ENCODE measurements at regions not wholly inside any gene's neighbourhood (a gene's known extent, or its start where the extent isn't known, plus 50 kb on each side); places are given as distances from the start of the nearest gene placed in this dataset.

DNA sequence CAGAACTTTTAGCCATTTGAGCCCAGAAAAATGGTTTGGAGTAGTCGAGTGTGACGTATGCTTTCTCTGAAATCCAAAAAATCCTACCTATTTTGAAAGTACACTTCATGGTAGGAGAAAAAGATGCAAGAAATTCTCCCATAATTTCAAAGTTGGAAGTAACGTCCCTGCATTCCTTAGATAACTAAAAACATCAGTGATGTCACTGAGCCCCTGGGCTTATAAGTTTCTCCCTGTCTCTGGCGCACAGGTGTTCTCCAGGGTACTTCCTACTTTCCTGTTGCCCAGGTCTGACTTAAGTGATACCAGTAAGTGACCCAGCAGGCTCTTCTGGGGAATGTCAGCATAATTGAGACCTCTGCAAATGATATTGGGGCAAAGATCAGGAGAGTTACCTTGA, 90.5 kb upstream of the WDR1 start:
- DNase-seq, result no peak
- no peaks in the 10 kb centered on the region for H3K9me3 ChIP-seq
- 63% methylated on average over 2 of the region's 4 CpGs for WGBS (ENCODE audit: insufficient coverage)
- no peaks in the 10 kb centered on the region for H3K4me1 Mint-ChIP-seq
- ChIA-PET CTCF (interaction anchor here in 1 of 2 donors (1.0 kb wide), 1 partner anchor 26 kb away, joined by 3 read pairs; no protein-coding TSS in a partner anchor), POLR2A (no interaction called here)
- no peak for ATAC-seq (replicated peaks in 1 of 4)
- no peaks in the 10 kb centered on the region for H3K9me3 Mint-ChIP-seq
- no peak overlapping the region for H3K4me3 Mint-ChIP-seq
- no peak overlapping the region for H3K4me3 ChIP-seq (ENCODE audit: control insufficient read depth in 1 of 2, extremely low read depth in 1 of 2, low read length in 1 of 2)
- no peak overlapping the region for H3K27ac Mint-ChIP-seq
- no peaks in the 10 kb centered on the region for H3K4me1 ChIP-seq (ENCODE audit: control insufficient read depth in 1 of 2, extremely low read depth in 1 of 2, insufficient read depth in 2 of 2, low read length in 2 of 2)
- H3K36me3 Mint-ChIP-seq, result no peaks in the 10 kb centered on the region
- no peak overlapping the region for H3K27ac ChIP-seq (ENCODE audit: low read length)
- no peaks in the 10 kb centered on the region for H3K36me3 ChIP-seq (ENCODE audit: control insufficient read depth in 2 of 2, extremely low read depth in 1 of 2, insufficient read depth in 1 of 2, low read length in 1 of 2)
- peaks cover 0 to 2% of the 10 kb centered on the region in 2 experiments for H3K27me3 ChIP-seq (replicated peaks in 1 of 2; ENCODE audit: control insufficient read depth in 2 of 2, extremely low read depth in 1 of 2, insufficient read depth in 2 of 2, low read length in 1 of 2)
- no peaks in the 10 kb centered on the region for H3K27me3 Mint-ChIP-seq

DNA sequence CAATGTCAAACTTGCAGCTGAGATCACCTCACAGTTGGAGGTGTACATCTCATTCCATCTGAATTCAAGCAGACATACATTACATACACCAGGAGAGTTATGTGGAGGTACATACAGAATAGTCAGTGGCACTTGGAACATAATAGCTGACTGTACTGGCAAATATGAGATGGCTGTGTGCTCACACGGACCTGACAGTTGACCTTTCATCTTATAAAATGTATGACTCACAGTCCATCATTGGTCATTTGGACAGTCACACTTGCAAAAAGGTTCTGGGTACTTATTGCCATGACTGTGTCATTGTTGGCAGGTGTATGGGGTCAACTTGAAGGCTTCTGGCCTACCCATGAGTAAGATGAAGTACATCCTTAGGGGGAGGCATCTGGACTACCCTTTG, 88.6 kb upstream of the WDR1 start:
- CTCF ChIA-PET, result no interaction called here
- H3K27me3 ChIP-seq (replicated peaks in 1 of 2; ENCODE audit: control insufficient read depth in 2 of 2, extremely low read depth in 1 of 2, insufficient read depth in 2 of 2, low read length in 1 of 2), result peaks cover 0 to 2% of the 10 kb centered on the region in 2 experiments
- no CpG with 5 or more reads among the region's 1 CpG for WGBS (ENCODE audit: insufficient coverage)

DNA sequence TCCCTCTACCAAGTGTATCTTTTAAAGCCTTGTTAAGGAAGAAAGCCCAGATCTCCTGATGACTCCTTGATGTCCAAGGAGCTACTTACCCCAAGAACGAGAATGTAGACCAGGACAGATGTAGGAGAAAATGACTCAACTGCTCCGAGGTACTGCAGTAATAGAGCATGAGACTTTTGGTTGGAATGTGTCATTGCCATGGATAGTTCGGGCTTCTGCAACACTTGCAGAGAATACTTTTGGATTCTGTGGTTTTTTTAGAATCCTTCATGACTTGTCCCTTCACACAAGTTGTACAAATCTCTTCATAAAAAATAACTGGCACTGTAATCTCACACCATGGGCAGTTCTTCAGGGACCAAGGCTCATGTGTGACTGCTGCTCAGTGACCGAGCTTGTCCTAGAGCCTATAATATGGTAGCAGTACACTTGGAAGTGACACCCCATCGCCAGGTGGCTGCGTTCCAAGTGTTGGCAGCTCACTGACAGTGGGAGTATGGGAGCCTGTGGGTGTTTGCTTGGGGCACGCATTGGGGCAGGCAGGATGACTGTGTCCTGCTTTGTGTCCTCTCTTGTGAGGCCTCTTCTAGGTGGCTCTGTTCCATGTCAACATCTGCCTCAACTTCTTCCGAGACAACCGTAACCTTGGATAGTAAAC, 87.9 kb upstream of the WDR1 start:
- no peaks in the 10 kb centered on the region for H3K36me3 ChIP-seq (ENCODE audit: control insufficient read depth in 2 of 2, extremely low read depth in 1 of 2, insufficient read depth in 1 of 2, low read length in 1 of 2)
- no peaks in the 10 kb centered on the region for H3K9me3 ChIP-seq
- Mint-ChIP-seq H3K4me3 (no peak overlapping the region), H3K9me3 (no peaks in the 10 kb centered on the region), H3K4me1 (no peaks in the 10 kb centered on the region), H3K36me3 (no peaks in the 10 kb centered on the region), H3K27ac (no peak overlapping the region), H3K27me3 (peaks cover 0 to 7% of the 10 kb centered on the region in 2 donors)
- H3K27ac ChIP-seq (ENCODE audit: low read length), result no peak overlapping the region
- ATAC-seq (replicated peaks in 1 of 4), result no peak
- DNase-seq, result no peak
- CTCF ChIA-PET, result no interaction called here
- no peaks in the 10 kb centered on the region for H3K4me1 ChIP-seq (ENCODE audit: control insufficient read depth in 1 of 2, extremely low read depth in 1 of 2, insufficient read depth in 2 of 2, low read length in 2 of 2)
- H3K4me3 ChIP-seq (ENCODE audit: control insufficient read depth in 1 of 2, extremely low read depth in 1 of 2, low read length in 1 of 2), result no peak overlapping the region
- 91% methylated on average over 5 of the region's 9 CpGs for WGBS (ENCODE audit: insufficient coverage)
- peaks cover 0 to 2% of the 10 kb centered on the region in 2 experiments for H3K27me3 ChIP-seq (replicated peaks in 1 of 2; ENCODE audit: control insufficient read depth in 2 of 2, extremely low read depth in 1 of 2, insufficient read depth in 2 of 2, low read length in 1 of 2)
- POLR2A ChIA-PET, result no interaction called here

More for the DNA sequence above, 88.6 kb upstream of the WDR1 start:
- POLR2A ChIA-PET, result no interaction called here
- Mint-ChIP-seq H3K4me1 (no peaks in the 10 kb centered on the region), H3K27ac (no peak overlapping the region), H3K9me3 (no peaks in the 10 kb centered on the region), H3K4me3 (no peak overlapping the region), H3K27me3 (peaks cover 0 to 7% of the 10 kb centered on the region in 2 donors), H3K36me3 (no peaks in the 10 kb centered on the region)
- H3K36me3 ChIP-seq (ENCODE audit: control insufficient read depth in 2 of 2, extremely low read depth in 1 of 2, insufficient read depth in 1 of 2, low read length in 1 of 2), result no peaks in the 10 kb centered on the region
- ATAC-seq (replicated peaks in 1 of 4) (no peak), DNase-seq (no peak)
- H3K9me3 ChIP-seq, result no peaks in the 10 kb centered on the region
- H3K4me1 ChIP-seq (ENCODE audit: control insufficient read depth in 1 of 2, extremely low read depth in 1 of 2, insufficient read depth in 2 of 2, low read length in 2 of 2), result no peaks in the 10 kb centered on the region
- no peak overlapping the region for H3K4me3 ChIP-seq (ENCODE audit: control insufficient read depth in 1 of 2, extremely low read depth in 1 of 2, low read length in 1 of 2)
- H3K27ac ChIP-seq (ENCODE audit: low read length), result no peak overlapping the region

DNA sequence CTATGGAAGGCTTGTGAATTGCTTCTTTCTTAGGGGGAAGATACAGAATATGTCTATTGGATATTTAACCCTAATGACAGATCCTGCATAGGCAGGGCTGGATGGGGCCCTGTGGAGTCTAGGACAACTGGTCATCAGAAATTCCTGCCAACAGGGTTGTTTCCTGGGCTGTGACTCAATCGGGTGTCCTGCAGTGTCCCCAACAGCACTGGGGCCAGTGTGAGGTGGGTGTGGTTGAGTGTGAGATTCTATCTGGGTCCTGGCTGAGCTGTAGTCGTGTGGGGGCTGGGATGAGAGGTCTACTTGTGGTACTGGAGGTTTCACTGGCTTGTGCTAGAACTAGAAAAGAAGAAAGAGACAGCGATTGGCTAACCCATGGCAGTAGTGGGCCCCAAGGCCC, 87.3 kb upstream of the WDR1 start:
- Mint-ChIP-seq H3K27me3 (peaks cover 0 to 7% of the 10 kb centered on the region in 2 donors), H3K4me1 (no peaks in the 10 kb centered on the region), H3K27ac (no peak overlapping the region), H3K9me3 (no peaks in the 10 kb centered on the region), H3K36me3 (no peaks in the 10 kb centered on the region), H3K4me3 (no peak overlapping the region)
- ATAC-seq (replicated peaks in 1 of 4) (no peak), DNase-seq (no peak)
- WGBS (ENCODE audit: insufficient coverage), result 50% methylated on average over 2 of the region's 3 CpGs
- Histone ChIP-seq H3K4me1 (ENCODE audit: control insufficient read depth in 1 of 2, extremely low read depth in 1 of 2, insufficient read depth in 2 of 2, low read length in 2 of 2) (no peaks in the 10 kb centered on the region), H3K27ac (ENCODE audit: low read length) (no peak overlapping the region), H3K9me3 (no peaks in the 10 kb centered on the region), H3K27me3 (replicated peaks in 1 of 2; ENCODE audit: control insufficient read depth in 2 of 2, extremely low read depth in 1 of 2, insufficient read depth in 2 of 2, low read length in 1 of 2) (peaks cover 0 to 2% of the 10 kb centered on the region in 2 experiments), H3K4me3 (ENCODE audit: control insufficient read depth in 1 of 2, extremely low read depth in 1 of 2, low read length in 1 of 2) (no peak overlapping the region), H3K36me3 (ENCODE audit: control insufficient read depth in 2 of 2, extremely low read depth in 1 of 2, insufficient read depth in 1 of 2, low read length in 1 of 2) (no peaks in the 10 kb centered on the region)
- ChIA-PET POLR2A (no interaction called here), CTCF (no interaction called here)

DNA sequence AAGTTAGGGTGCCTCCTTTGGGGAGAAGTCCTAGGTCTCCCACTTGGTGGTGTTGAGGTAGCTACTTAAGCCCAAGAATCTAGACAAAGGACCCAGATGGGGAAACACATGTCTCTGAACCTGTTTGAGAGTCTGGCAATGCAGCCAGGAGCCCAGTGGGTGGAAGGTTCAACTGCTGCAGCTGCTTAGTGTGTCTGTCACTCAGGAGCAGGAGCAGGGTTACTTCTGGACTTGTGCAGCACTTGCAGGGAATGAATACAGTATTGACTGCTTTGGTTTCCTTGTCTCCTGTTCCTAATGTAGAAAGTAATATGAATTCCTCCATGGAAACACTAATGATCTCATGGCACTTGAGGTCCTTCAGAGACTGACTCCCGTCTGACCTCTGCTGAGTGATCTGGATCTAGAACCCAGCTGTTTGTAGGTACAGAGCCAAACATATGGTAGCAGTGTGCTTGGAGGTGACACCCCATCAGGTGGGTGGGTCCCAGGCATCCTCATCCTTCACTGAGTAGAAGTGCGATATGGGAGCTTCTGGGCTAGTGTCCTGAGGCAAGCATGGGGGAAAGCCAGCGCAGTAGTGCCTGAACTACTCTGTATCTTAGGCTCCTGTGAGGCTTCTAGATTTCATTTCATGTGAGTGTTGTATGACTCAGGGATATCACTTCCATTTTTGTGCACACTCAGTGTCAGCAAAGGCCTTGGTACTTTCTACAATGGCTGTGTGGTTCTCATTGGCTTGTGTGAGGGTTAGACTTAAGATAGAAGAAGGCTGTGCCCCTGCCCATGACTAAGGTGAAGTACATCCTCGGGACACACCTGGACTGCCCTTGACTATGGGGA, 85.0 kb upstream of the WDR1 start:
- Histone ChIP-seq H3K9me3 (no peaks in the 10 kb centered on the region), H3K4me1 (ENCODE audit: control insufficient read depth in 1 of 2, extremely low read depth in 1 of 2, insufficient read depth in 2 of 2, low read length in 2 of 2) (no peaks in the 10 kb centered on the region), H3K36me3 (ENCODE audit: control insufficient read depth in 2 of 2, extremely low read depth in 1 of 2, insufficient read depth in 1 of 2, low read length in 1 of 2) (no peaks in the 10 kb centered on the region), H3K27me3 (replicated peaks in 1 of 2; ENCODE audit: control insufficient read depth in 2 of 2, extremely low read depth in 1 of 2, insufficient read depth in 2 of 2, low read length in 1 of 2) (peaks cover 0 to 2% of the 10 kb centered on the region in 2 experiments), H3K4me3 (ENCODE audit: control insufficient read depth in 1 of 2, extremely low read depth in 1 of 2, low read length in 1 of 2) (no peak overlapping the region), H3K27ac (ENCODE audit: low read length) (no peak overlapping the region)
- Mint-ChIP-seq H3K4me3 (no peak overlapping the region), H3K27me3 (peaks cover 0 to 7% of the 10 kb centered on the region in 2 donors), H3K36me3 (no peaks in the 10 kb centered on the region), H3K4me1 (no peaks in the 10 kb centered on the region), H3K9me3 (no peaks in the 10 kb centered on the region), H3K27ac (no peak overlapping the region)
- ChIA-PET CTCF (no interaction called here), POLR2A (no interaction called here)
- 88% methylated on average over 4 of the region's 4 CpGs for WGBS (ENCODE audit: insufficient coverage)
- DNase-seq (no peak), ATAC-seq (replicated peaks in 1 of 4) (no peak)

DNA sequence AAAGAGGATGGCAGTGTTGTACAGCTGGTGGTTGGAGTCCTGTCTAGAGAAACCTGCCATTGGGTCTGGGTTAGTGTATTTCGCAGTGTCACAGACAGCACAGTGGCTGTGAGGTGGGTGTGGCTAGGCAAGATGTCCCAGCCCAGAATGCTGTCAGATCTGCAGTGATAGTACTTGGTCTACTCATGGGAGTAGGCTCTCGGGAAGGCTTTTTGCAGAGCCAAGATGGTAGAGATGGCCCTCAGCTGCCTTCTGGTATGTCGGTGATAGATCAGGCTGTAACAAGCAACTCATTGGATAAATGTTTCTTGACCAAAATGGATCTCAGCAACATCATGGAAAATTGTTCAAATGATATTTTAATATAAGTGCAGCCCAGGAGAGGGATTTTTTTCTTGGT, 84.3 kb upstream of the WDR1 start:
- CTCF ChIA-PET, result no interaction called here
- ATAC-seq (replicated peaks in 1 of 4), result no peak
- no peaks in the 10 kb centered on the region for H3K36me3 ChIP-seq (ENCODE audit: control insufficient read depth in 2 of 2, extremely low read depth in 1 of 2, insufficient read depth in 1 of 2, low read length in 1 of 2)
- Mint-ChIP-seq H3K36me3 (no peaks in the 10 kb centered on the region), H3K27ac (no peak overlapping the region), H3K9me3 (no peaks in the 10 kb centered on the region), H3K27me3 (peaks cover 0 to 7% of the 10 kb centered on the region in 2 donors), H3K4me3 (no peak overlapping the region), H3K4me1 (no peaks in the 10 kb centered on the region)
- POLR2A ChIA-PET, result no interaction called here
- H3K27me3 ChIP-seq (replicated peaks in 1 of 2; ENCODE audit: control insufficient read depth in 2 of 2, extremely low read depth in 1 of 2, insufficient read depth in 2 of 2, low read length in 1 of 2), result peaks cover 0 to 2% of the 10 kb centered on the region in 2 experiments
- DNase-seq, result no peak
- no peak overlapping the region for H3K4me3 ChIP-seq (ENCODE audit: control insufficient read depth in 1 of 2, extremely low read depth in 1 of 2, low read length in 1 of 2)
- no peaks in the 10 kb centered on the region for H3K9me3 ChIP-seq
- no peaks in the 10 kb centered on the region for H3K4me1 ChIP-seq (ENCODE audit: control insufficient read depth in 1 of 2, extremely low read depth in 1 of 2, insufficient read depth in 2 of 2, low read length in 2 of 2)
- H3K27ac ChIP-seq (ENCODE audit: low read length), result no peak overlapping the region
- 0% methylated on average over 2 of the region's 3 CpGs for WGBS (ENCODE audit: insufficient coverage)
